Panc1 (cell line): ENCODE measurements at regions not wholly inside any gene's neighbourhood (a gene's known extent, or its start where the extent isn't known, plus 50 kb on each side); places are given as distances from the start of the nearest gene placed in this dataset.

Experiments used
- ATAC-seq: fragments of 200-7000 bp; cut with Tn5 transposase; 2 replicates; pipeline ENCODE4 v1.9.1; 2020; ENCODE audit warnings: mild to moderate bottlenecking, moderate library complexity
- BruUV-seq: library from RNA; stranded (reverse); fragments of 400-500 nt; replicated peaks from 2 replicates; lab custom pipeline; 2021; lab: Mats Ljungman, UMichigan
- CTCF ChIA-PET: fragments of 300-600 bp; sonication (Branson Sonifier 250); formaldehyde crosslinking; loops from one replicate; lab custom pipeline; 2022; ENCODE audit warnings: antibody characterized with exemption; lab: Charles Lee
- POLR2A ChIA-PET: fragments of 300-600 bp; sonication (Branson Sonifier 250); formaldehyde crosslinking; loops from one replicate; lab custom pipeline; 2022; ENCODE audit warnings: antibody characterized with exemption; lab: Charles Lee
- DNase-seq: peaks from one replicate; pipeline ENCODE4 v3.0.0-alpha.2; 2010; ENCODE audit warnings: low read depth, low spot score
- H3K27ac ChIP-seq: 2 replicates; pipeline ENCODE4 v1.5.1; 2011; ENCODE audit warnings: mild to moderate bottlenecking, low read length, inconsistent platforms
- H3K27me3 ChIP-seq: fragments of 200-500 bp; sonication (Bioruptor generic); 2 replicates; pipeline ENCODE4 v1.6.0; 2014; ENCODE audit warnings: low read length, inconsistent platforms; ENCODE audit not compliant: control insufficient read depth, insufficient read depth
- H3K36me3 ChIP-seq: fragments of 200-500 bp; sonication (Bioruptor generic); 2 replicates; pipeline ENCODE4 v1.5.1; 2014; ENCODE audit warnings: inconsistent platforms, mild to moderate bottlenecking, low read length, moderate library complexity; ENCODE audit not compliant: control insufficient read depth, insufficient read depth
- H3K4me1 ChIP-seq: 2 replicates; pipeline ENCODE4 v1.5.1; 2011; ENCODE audit warnings: inconsistent platforms, mild to moderate bottlenecking, low read length, moderate library complexity; ENCODE audit not compliant: control insufficient read depth, insufficient read depth
- H3K4me3 ChIP-seq, 2 experiments: 2 replicates each; pipeline ENCODE4 v1.5.1; 2011 to 2012; ENCODE audit warnings: low read depth in 2 of 2, low read length in 2 of 2, mild to moderate bottlenecking in 2 of 2, inconsistent platforms in 1 of 2, moderate library complexity in 1 of 2
- H3K9me3 ChIP-seq: fragments of 200-500 bp; sonication (Bioruptor generic); 2 replicates; pipeline ENCODE4 v1.5.1; 2014; ENCODE audit warnings: low read depth, mild to moderate bottlenecking, inconsistent platforms, low read length, moderate library complexity; ENCODE audit not compliant: control insufficient read depth, insufficient read depth
- CTCF ChIP-seq: fragments of 450-650 bp; IDR thresholded peaks from 2 replicates; pipeline ENCODE4 v1.5.1; 2017; ENCODE audit warnings: mild to moderate bottlenecking
- POLR2AphosphoS5 ChIP-seq: IDR thresholded peaks from 2 replicates; pipeline ENCODE4 v1.6.1; 2012; ENCODE audit warnings: mild to moderate bottlenecking, low read depth, low read length, moderate library complexity
- REST ChIP-seq, 2 experiments: IDR thresholded peaks; 2 replicates each; pipeline ENCODE4 v1.6.1; 2011 to 2012; ENCODE audit warnings: low read depth in 2 of 2, control low read depth in 1 of 2, low read length in 1 of 2, mild to moderate bottlenecking in 1 of 2, moderate library complexity in 1 of 2; ENCODE audit not compliant: insufficient read depth in 1 of 2
- SIN3A ChIP-seq: IDR thresholded peaks from 2 replicates; pipeline ENCODE4 v1.6.1; 2012; ENCODE audit warnings: low read depth, mild to moderate bottlenecking, low read length, moderate library complexity, borderline replicate concordance; ENCODE audit not compliant: insufficient read depth
- TCF7L2 ChIP-seq: IDR thresholded peaks from 2 replicates; pipeline ENCODE4 v1.6.1; 2011; ENCODE audit warnings: mild to moderate bottlenecking, low read depth, low read length, inconsistent platforms
- in situ Hi-C: cut with HindIII; loops from 2 replicates; pipeline ENCODE4 v1.10.0; 2016; ENCODE audit warnings: low sequenced_read_pairs, low pct_unique_long_range_greater_than_20kb
- intact Hi-C: fragments of 100-400 bp; cut with micrococcal nuclease; formaldehyde crosslinking; loops from one replicate; pipeline ENCODE4 v1.10.0; 2022; ENCODE audit not compliant: unreplicated experiment

- TF ChIP-seq SIN3A (no peak), TCF7L2 (no peak), REST (IDR thresholded peaks at IDR 0.05; ENCODE audit: insufficient read depth in 1 of 2, low read depth in 2 of 2, low read length in 1 of 2) (no peak), POLR2AphosphoS5 (no peak), CTCF (no peak)
- POLR2A ChIA-PET = no interaction called here
- ATAC-seq (no peak), DNase-seq (no peak)
- Histone ChIP-seq H3K27ac (no peak overlapping the region), H3K4me1 (no peaks in the 10 kb centered on the region), H3K27me3 (no peaks in the 10 kb centered on the region), H3K9me3 (0 out of 2 replicates have a peak, but pooled peaks cover 9% of the 10 kb centered on the region), H3K36me3 (no peaks in the 10 kb centered on the region), H3K4me3 (no peak overlapping the region)
- CTCF ChIA-PET = no interaction called here
- no TSS peak for BruUV-seq
- intact Hi-C loops = no loop called here
- in situ Hi-C loops = no loop called here
Measured at GRCh38 chr7:25448301-25448700, 220.0 kb upstream of the NPVF start.

- DNase-seq = no peak
- ChIA-PET CTCF (no interaction called here), POLR2A (no interaction called here)
- intact Hi-C loops (no loop called here), in situ Hi-C loops (no loop called here)
- TF ChIP-seq POLR2AphosphoS5 (no peak), CTCF (no peak), REST (IDR thresholded peaks at IDR 0.05; ENCODE audit: insufficient read depth in 1 of 2, low read depth in 2 of 2, low read length in 1 of 2) (no peak), TCF7L2 (no peak), SIN3A (no peak)
- H3K9me3 ChIP-seq = no peaks in the 10 kb centered on the region
- 0 out of 2 replicates have a peak, but pooled peaks have one; percentile 34 for ATAC-seq
- no peaks in the 10 kb centered on the region for H3K36me3 ChIP-seq
- no peak overlapping the region for H3K4me3 ChIP-seq
- H3K27ac ChIP-seq = no peak overlapping the region
- H3K4me1 ChIP-seq = 0 out of 2 replicates have a peak, but pooled peaks cover 3% of the 10 kb centered on the region
- H3K27me3 ChIP-seq = no peaks in the 10 kb centered on the region
- no TSS peak for BruUV-seq
Measured at GRCh38 chr7:25454020-25454419, 225.7 kb upstream of the NPVF start.
